Hypothalamus (tissue), 51 donors: ENCODE measurements at regions not wholly inside any gene's neighbourhood (a gene's known extent, or its start where the extent isn't known, plus 50 kb on each side); places are given as distances from the start of the nearest gene placed in this dataset.

ENCODE experiments used
- DNase-seq, 51 donors: peaks; one replicate each; lab custom pipeline; 2025; lab: John Stamatoyannopoulos, UW

- DNase-seq, result no peak
These were observed 472.5 kb upstream of the PIK3C3 start for GRCh38 chr18:41482501-41482900.

- DNase-seq, result no peak
These were observed 488.4 kb upstream of the PIK3C3 start for GRCh38 chr18:41466436-41467160.

- no peak for DNase-seq
These were observed 489.6 kb upstream of the PIK3C3 start for GRCh38 chr18:41465386-41465785.

GRCh38 chr18:41464278-41464677 lies 490.8 kb upstream of the PIK3C3 start:
- DNase-seq, result no peak

- DNase-seq, result no peak
These were observed 492.1 kb upstream of the PIK3C3 start for GRCh38 chr18:41462946-41463345.

GRCh38 chr18:41461114-41461513 lies 493.9 kb upstream of the PIK3C3 start:
- no peak for DNase-seq

- DNase-seq, result no peak
These were observed 495.4 kb upstream of the PIK3C3 start for GRCh38 chr18:41459656-41460055.

- no peak for DNase-seq
These were observed 496.7 kb upstream of the PIK3C3 start for GRCh38 chr18:41458376-41458775.

GRCh38 chr18:41457765-41458326 lies 497.2 kb upstream of the PIK3C3 start:
- DNase-seq, result no peak

GRCh38 chr18:41456831-41457230 lies 498.2 kb upstream of the PIK3C3 start:
- no peak for DNase-seq

GRCh38 chr18:41449612-41450011 lies 505.4 kb upstream of the PIK3C3 start:
- DNase-seq, result no peak

GRCh38 chr18:41444943-41445342 lies 510.1 kb upstream of the PIK3C3 start:
- DNase-seq, result no peak

- DNase-seq, result no peak
These were observed 518.3 kb upstream of the PIK3C3 start for GRCh38 chr18:41436772-41437171.

GRCh38 chr18:41418598-41418997 lies 536.4 kb upstream of the PIK3C3 start:
- DNase-seq, result no peak

- DNase-seq, result no peak
These were observed 539.0 kb upstream of the PIK3C3 start for GRCh38 chr18:41416044-41416443.

- no peak for DNase-seq
These were observed 545.0 kb upstream of the PIK3C3 start for GRCh38 chr18:41410006-41410405.

- DNase-seq, result no peak
These were observed 548.2 kb upstream of the PIK3C3 start for GRCh38 chr18:41406834-41407233.

GRCh38 chr18:41396861-41397260 lies 558.2 kb upstream of the PIK3C3 start:
- no peak for DNase-seq

- no peak for DNase-seq
These were observed 558.8 kb upstream of the PIK3C3 start for GRCh38 chr18:41396211-41396610.

- DNase-seq, result no peak
These were observed 559.3 kb upstream of the PIK3C3 start for GRCh38 chr18:41395695-41396094.

- DNase-seq, result peak in 34 of 51 donors; percentile 0 to 62 (median 24)
These were observed 563.1 kb upstream of the PIK3C3 start for GRCh38 chr18:41391616-41392595.
